Activated CD4-positive, alpha-beta memory T cell treated with anti-CD3 and anti-CD28 coated beads, Interleukin-2, amount 10 ng/mL, durations not matched to agents 7 days and 5 days (primary cell): ENCODE measurements at regions not wholly inside any gene's neighbourhood (a gene's known extent, or its start where the extent isn't known, plus 50 kb on each side); places are given as distances from the start of the nearest gene placed in this dataset.

Source experiments
- CTCF ChIA-PET: fragments of 350-600 bp; sonication (Branson Sonifier 250); formaldehyde crosslinking; loops from one replicate; lab custom pipeline; 2021; ENCODE audit warnings: antibody characterized with exemption, inconsistent platforms; lab: Charles Lee
- POLR2A ChIA-PET: fragments of 350-600 bp; sonication (Branson Sonifier 250); formaldehyde crosslinking; loops from one replicate; lab custom pipeline; 2021; ENCODE audit warnings: antibody characterized with exemption; lab: Charles Lee
- DNase-seq: peaks from one replicate; pipeline ENCODE4 v3.0.0-alpha.2; 2020
- H3K27ac Mint-ChIP-seq: one replicate; pipeline ENCODE4 v1.8.0; 2021; ENCODE audit warnings: mild to moderate bottlenecking, mixed read lengths
- H3K27me3 Mint-ChIP-seq: one replicate; pipeline ENCODE4 v1.8.0; 2021; ENCODE audit warnings: mixed read lengths
- H3K36me3 Mint-ChIP-seq: one replicate; pipeline ENCODE4 v1.8.0; 2021; ENCODE audit warnings: low read depth, mixed read lengths
- H3K4me1 Mint-ChIP-seq: one replicate; pipeline ENCODE4 v1.8.0; 2021; ENCODE audit warnings: mixed read lengths
- H3K4me3 Mint-ChIP-seq: one replicate; pipeline ENCODE4 v1.8.0; 2021; ENCODE audit warnings: mild to moderate bottlenecking, mixed read lengths
- H3K9me3 Mint-ChIP-seq: one replicate; pipeline ENCODE4 v1.8.0; 2021; ENCODE audit warnings: mixed read lengths

DNA sequence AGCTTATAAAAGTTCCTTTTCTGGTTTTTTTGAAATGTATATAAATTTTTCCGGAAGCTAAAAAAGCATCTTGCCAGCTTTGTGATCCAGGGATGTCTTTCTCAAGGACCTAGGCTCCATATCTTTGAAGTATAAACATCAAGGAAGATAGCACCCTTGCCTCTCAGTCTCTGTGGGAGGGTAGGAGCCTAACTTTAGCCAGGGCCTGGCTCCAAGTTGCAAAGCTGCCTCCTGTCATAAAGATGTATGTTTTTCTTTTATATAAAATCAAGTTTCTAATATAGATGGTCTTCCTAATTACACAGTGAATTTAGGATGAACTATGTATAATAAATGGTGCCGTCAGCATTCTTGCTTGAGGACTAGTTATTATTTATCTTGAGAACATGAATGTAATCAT lies 612.6 kb upstream of the USP15 start:
- ChIA-PET POLR2A (no interaction called here), CTCF (no interaction called here)
- H3K9me3 Mint-ChIP-seq, result peaks cover 4% of the 10 kb centered on the region
- no peaks in the 10 kb centered on the region for H3K27me3 Mint-ChIP-seq
- no peak overlapping the region for H3K27ac Mint-ChIP-seq
- H3K36me3 Mint-ChIP-seq, result no peaks in the 10 kb centered on the region
- DNase-seq, result no peak
- H3K4me3 Mint-ChIP-seq, result no peak overlapping the region
- no peaks in the 10 kb centered on the region for H3K4me1 Mint-ChIP-seq

DNA sequence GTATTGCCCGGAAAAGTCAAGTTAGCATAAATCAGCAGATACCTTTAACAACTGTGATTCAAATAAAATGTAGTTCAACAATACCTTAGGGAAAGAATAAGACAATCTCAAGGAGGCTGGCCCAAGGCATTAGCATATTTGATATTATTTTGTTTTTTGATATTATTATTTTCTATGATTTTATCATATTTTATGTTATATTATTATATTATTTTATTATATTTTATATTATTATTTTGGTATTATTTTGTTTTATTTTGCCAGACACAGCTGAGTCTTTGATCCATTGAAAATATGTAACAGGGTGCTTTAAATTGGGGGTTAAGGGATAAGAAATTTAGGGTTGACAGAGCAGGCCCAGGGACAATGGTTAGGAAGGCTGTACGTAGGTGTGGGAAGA lies 607.9 kb upstream of the USP15 start:
- Mint-ChIP-seq H3K4me3 (no peak overlapping the region), H3K9me3 (peaks cover 4% of the 10 kb centered on the region), H3K27ac (no peak overlapping the region), H3K36me3 (no peaks in the 10 kb centered on the region), H3K27me3 (no peaks in the 10 kb centered on the region), H3K4me1 (no peaks in the 10 kb centered on the region)
- ChIA-PET POLR2A (no interaction called here), CTCF (no interaction called here)
- DNase-seq, result no peak

DNA sequence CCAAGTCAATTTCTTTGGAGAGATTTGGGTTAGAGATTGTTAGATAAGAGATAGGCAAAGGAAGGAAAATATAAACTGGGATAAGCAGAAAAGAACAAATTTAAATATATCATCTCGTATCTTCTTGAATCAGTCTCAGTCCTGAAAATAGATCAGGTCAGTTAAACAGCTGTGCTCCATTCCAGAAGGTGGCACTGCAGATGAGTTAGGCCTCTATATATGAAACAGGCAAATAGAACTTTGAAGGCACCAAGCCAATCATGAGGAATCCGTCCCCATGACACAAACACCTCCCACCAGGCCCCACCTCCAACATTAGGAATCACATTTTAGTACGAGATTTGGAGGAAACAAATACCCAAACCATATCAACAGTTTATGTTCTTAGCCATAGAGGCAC lies 605.5 kb upstream of the USP15 start:
- DNase-seq, result no peak
- Mint-ChIP-seq H3K27me3 (no peaks in the 10 kb centered on the region), H3K9me3 (peaks cover 2% of the 10 kb centered on the region), H3K27ac (no peak overlapping the region), H3K4me1 (no peaks in the 10 kb centered on the region), H3K4me3 (no peak overlapping the region), H3K36me3 (no peaks in the 10 kb centered on the region)
- ChIA-PET CTCF (no interaction called here), POLR2A (no interaction called here)

DNA sequence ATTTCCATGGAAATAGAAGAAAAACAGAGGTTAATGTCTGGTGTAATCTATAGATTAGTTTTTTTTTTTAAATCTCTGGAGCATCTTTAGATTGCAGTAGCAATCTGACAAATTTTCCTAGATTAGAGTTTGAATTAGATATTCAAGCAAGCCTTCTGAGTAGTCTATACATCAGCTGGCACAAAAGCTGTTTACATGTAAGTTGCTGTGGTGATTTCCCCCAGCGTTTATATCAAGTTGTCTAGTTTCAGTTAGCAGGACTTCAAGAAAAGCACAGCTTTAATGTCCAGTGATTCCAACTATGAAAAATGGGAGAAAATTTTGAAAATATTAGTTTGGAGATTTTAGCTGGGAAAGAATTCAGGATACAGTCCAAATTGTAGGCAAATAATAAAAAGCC lies 605.0 kb upstream of the USP15 start:
- Mint-ChIP-seq H3K4me1 (no peaks in the 10 kb centered on the region), H3K4me3 (no peak overlapping the region), H3K9me3 (peaks cover 2% of the 10 kb centered on the region), H3K27me3 (no peaks in the 10 kb centered on the region), H3K27ac (no peak overlapping the region), H3K36me3 (no peaks in the 10 kb centered on the region)
- ChIA-PET CTCF (no interaction called here), POLR2A (no interaction called here)
- DNase-seq, result no peak

DNA sequence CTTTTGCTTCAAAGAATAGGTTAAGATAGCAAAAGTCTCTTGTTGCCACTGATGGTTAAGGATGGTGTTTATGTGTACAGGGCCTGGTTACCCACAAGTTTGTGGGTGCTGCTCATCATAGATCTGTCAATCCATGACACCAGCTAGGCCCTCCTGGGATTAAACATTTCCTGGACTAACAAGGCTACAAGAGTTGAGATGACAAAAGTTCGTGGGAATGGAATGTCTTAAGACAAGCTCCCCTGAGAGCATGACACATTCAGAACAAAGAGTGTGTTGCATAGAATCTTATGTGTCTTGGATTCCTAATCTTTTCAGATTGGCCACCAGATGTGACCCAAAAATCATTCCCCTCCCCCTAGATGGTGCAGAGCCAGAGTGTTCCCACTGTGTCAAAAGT lies 592.5 kb upstream of the USP15 start:
- no peaks in the 10 kb centered on the region for H3K36me3 Mint-ChIP-seq
- H3K9me3 Mint-ChIP-seq, result peaks cover 15% of the 10 kb centered on the region
- ChIA-PET POLR2A (no interaction called here), CTCF (no interaction called here)
- H3K27me3 Mint-ChIP-seq, result no peaks in the 10 kb centered on the region
- no peak for DNase-seq
- H3K4me1 Mint-ChIP-seq, result no peaks in the 10 kb centered on the region
- no peak overlapping the region for H3K27ac Mint-ChIP-seq
- H3K4me3 Mint-ChIP-seq, result no peak overlapping the region

DNA sequence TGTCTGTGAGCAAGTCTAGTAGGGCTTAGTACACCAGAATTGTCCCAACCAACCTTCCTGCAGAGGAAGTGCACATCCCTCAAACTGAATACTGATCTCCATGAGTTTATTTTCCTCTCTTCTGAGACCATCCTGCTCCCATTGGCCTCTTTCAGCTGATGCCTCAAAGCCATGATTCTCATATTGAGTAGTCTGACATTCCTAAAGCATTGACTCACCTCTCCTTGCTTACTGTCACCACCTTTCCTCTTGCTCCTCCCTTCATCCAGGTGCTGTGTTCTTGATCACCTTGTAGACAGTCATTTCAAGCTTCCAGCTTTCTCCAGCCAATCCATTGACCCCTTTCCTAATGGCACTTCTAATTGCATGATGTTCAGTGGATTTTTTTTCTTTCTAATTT lies 583.7 kb upstream of the USP15 start:
- no peak overlapping the region for H3K4me3 Mint-ChIP-seq
- no peak for DNase-seq
- no peak overlapping the region for H3K27ac Mint-ChIP-seq
- no peaks in the 10 kb centered on the region for H3K4me1 Mint-ChIP-seq
- H3K27me3 Mint-ChIP-seq, result no peaks in the 10 kb centered on the region
- peaks cover 13% of the 10 kb centered on the region for H3K9me3 Mint-ChIP-seq
- POLR2A ChIA-PET, result no interaction called here
- no peaks in the 10 kb centered on the region for H3K36me3 Mint-ChIP-seq
- CTCF ChIA-PET, result no interaction called here

DNA sequence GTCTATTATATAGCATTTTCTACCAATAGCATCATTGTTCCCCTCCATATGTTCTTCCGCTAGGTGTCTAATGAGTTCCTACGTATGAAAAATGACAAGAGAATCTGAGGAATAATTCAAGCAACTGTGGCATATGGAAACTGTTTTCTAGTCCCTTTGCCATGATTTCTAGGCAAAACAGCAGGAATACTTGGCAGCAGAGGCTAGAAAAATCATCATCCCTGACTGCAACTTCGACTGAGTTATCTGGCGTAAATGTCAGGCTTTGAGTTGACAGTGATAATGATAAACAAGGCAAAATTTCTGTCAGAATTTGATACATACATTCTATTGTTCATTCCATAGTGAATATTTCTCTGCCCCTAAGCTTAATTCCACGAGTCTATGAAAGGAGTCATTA lies 572.8 kb upstream of the USP15 start:
- POLR2A ChIA-PET, result no interaction called here
- Mint-ChIP-seq H3K27me3 (no peaks in the 10 kb centered on the region), H3K36me3 (no peaks in the 10 kb centered on the region), H3K27ac (no peak overlapping the region), H3K4me1 (no peaks in the 10 kb centered on the region), H3K9me3 (peaks cover 2% of the 10 kb centered on the region), H3K4me3 (no peak overlapping the region)
- no peak for DNase-seq
- CTCF ChIA-PET, result no interaction called here

DNA sequence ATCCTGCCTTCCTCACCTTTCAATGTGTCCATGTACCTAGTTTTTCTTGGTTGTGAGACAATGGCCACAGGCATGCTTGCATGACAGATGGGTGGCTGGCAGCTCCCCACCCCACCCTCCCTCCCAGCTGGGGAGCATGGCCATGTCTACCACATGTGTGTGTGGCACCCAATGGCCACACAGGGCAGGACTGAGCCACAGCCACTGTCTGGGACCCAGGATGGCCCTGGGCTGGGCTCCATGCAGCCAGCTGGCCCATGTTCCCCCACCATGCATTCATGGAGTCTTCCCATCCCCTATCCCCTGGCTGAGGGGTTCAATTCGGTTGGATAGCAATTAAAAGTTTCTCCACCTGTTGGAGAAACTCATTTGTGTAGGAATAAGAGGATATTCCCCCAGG lies 566.0 kb upstream of the USP15 start:
- Mint-ChIP-seq H3K4me3 (no peak overlapping the region), H3K27ac (no peak overlapping the region), H3K4me1 (no peaks in the 10 kb centered on the region), H3K27me3 (no peaks in the 10 kb centered on the region), H3K36me3 (no peaks in the 10 kb centered on the region), H3K9me3 (peaks cover 12% of the 10 kb centered on the region)
- POLR2A ChIA-PET, result no interaction called here
- CTCF ChIA-PET, result no interaction called here
- no peak for DNase-seq

DNA sequence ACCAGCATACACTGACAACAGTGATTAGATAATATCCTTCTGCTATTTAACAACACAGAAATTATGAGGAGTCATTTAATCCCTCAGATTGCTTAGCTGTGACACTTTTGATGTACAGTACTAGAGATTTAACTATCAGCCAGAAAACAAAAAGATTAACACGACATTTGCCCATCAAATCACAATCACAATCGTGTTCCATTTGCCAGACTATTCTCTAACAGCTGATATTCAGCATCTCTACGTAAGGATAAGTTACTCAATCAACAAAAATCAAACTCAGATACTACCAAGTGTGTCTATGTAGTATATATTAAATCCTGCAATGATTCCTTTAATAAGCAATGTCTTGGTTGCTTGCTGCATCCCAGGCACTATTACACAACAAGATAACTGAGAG lies 558.7 kb upstream of the USP15 start:
- Mint-ChIP-seq H3K4me1 (no peaks in the 10 kb centered on the region), H3K9me3 (peaks cover 9% of the 10 kb centered on the region), H3K27ac (no peak overlapping the region), H3K36me3 (no peaks in the 10 kb centered on the region), H3K4me3 (no peak overlapping the region), H3K27me3 (no peaks in the 10 kb centered on the region)
- POLR2A ChIA-PET, result no interaction called here
- no peak for DNase-seq
- CTCF ChIA-PET, result no interaction called here

DNA sequence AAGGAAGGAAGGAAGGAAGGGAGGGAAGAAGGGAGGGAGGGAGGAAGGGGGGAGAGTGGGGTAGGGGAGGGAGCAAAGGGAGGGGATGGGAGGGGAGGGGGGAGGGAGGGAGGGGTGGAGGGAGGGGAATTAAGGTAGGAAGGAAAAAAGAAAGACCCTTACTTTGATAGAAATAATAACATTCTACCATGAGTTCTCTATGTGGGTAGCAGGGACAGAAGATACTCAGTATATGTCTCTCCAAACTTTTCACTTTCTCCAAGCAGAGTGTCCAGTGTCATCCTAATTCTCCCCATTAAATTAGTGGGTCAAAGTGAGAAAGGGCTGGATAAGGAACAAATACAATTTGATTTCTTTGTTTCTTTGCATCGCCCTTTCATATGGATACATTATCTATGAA lies 553.4 kb upstream of the USP15 start:
- ChIA-PET CTCF (no interaction called here), POLR2A (no interaction called here)
- Mint-ChIP-seq H3K4me1 (no peaks in the 10 kb centered on the region), H3K36me3 (no peaks in the 10 kb centered on the region), H3K4me3 (no peak overlapping the region), H3K9me3 (peaks cover 3% of the 10 kb centered on the region), H3K27me3 (no peaks in the 10 kb centered on the region), H3K27ac (no peak overlapping the region)
- no peak for DNase-seq

DNA sequence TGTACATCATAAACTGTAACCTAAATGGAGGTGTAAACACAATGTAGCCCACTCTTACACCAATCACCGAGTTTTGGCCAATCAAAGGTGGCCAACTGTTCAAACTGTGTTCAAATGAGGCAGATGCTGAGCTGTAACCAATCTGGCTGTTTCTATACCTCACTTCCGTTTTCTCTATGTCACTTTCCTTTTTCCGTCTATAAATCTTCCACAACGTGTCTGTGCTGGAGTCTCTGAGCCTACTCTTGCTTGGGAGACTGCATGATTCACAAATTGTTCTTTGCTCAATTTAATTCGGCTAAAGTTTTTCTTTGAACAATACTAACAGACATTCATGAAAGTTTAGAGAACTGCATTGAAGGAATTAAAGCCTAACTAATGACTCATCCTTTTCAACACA lies 547.1 kb upstream of the USP15 start:
- ChIA-PET CTCF (no interaction called here), POLR2A (no interaction called here)
- peaks cover 2% of the 10 kb centered on the region for H3K9me3 Mint-ChIP-seq
- no peaks in the 10 kb centered on the region for H3K27me3 Mint-ChIP-seq
- H3K4me3 Mint-ChIP-seq, result no peak overlapping the region
- H3K4me1 Mint-ChIP-seq, result no peaks in the 10 kb centered on the region
- no peak for DNase-seq
- no peak overlapping the region for H3K27ac Mint-ChIP-seq
- H3K36me3 Mint-ChIP-seq, result no peaks in the 10 kb centered on the region

DNA sequence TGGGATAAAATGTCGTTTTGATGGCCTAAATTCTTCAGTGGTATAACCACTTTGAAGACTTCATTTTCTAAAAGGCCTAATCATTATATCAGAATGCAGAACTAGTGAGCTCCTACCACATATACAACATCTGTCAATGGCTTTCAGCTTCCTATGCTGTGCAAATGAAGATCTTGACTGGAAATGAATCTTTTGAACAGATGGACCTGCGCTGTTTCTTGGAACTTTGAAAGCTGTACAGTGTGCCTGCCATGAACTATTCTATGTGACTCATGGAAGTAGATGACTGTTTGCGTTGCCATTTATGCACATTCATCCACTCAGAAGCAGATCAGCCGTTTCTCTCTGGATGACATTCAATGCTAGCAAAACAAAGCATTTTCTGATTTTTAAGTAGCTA lies 542.2 kb upstream of the USP15 start:
- CTCF ChIA-PET, result no interaction called here
- H3K4me3 Mint-ChIP-seq, result no peak overlapping the region

DNA sequence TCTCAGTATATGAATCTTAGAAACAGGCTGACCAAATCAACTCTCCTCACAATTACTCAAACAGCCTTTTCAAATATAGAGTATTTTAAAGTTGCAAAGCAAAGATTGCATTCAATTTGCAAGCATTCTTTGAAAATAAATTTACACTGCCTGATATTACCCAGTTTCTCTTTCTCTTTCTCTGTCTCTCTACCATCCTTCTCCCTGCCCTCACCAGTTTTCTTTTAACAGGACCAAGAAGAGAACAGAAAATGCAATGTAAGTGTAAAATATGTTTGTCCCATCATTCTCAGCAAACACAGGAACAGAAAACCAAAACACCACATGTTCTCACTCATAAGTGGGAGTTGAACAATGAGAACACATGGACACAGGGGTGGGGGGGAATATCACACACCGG lies 520.3 kb upstream of the USP15 start:
- POLR2A ChIA-PET, result no interaction called here
- Mint-ChIP-seq H3K4me3 (no peak overlapping the region), H3K9me3 (peaks cover 2% of the 10 kb centered on the region)

More for the DNA sequence above, 542.2 kb upstream of the USP15 start:
- Mint-ChIP-seq H3K4me1 (no peaks in the 10 kb centered on the region), H3K27ac (no peak overlapping the region), H3K27me3 (no peaks in the 10 kb centered on the region), H3K36me3 (no peaks in the 10 kb centered on the region), H3K9me3 (peaks cover 5% of the 10 kb centered on the region)
- DNase-seq, result no peak
- POLR2A ChIA-PET, result no interaction called here

DNA sequence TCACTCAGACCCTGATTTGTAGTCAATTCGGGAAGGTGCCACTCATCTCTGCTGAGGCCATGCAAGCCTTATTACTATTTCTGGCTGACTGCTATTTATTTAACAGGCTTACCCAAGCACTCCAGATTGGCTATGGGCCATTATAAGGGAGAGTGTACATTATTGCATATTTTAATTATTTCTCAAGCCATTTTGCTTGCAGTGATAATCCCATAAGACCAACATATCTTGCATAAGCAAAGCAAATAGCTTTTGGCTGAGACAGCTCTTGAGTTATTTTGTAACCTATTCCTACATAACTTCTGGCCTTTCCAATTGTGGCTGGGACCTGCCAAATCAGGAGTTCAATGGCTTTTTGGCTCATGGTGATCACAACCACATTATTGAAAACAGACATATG lies 509.6 kb upstream of the USP15 start:
- CTCF ChIA-PET, result no interaction called here
- DNase-seq, result no peak
- Mint-ChIP-seq H3K4me1 (no peaks in the 10 kb centered on the region), H3K4me3 (no peak overlapping the region), H3K36me3 (no peaks in the 10 kb centered on the region), H3K27ac (no peak overlapping the region), H3K9me3 (peaks cover 1% of the 10 kb centered on the region), H3K27me3 (no peaks in the 10 kb centered on the region)
- POLR2A ChIA-PET, result no interaction called here

More for the DNA sequence above, 520.3 kb upstream of the USP15 start:
- no peak overlapping the region for H3K27ac Mint-ChIP-seq
- DNase-seq, result no peak
- no peaks in the 10 kb centered on the region for H3K36me3 Mint-ChIP-seq
- no peaks in the 10 kb centered on the region for H3K4me1 Mint-ChIP-seq
- CTCF ChIA-PET, result no interaction called here
- H3K27me3 Mint-ChIP-seq, result no peaks in the 10 kb centered on the region

DNA sequence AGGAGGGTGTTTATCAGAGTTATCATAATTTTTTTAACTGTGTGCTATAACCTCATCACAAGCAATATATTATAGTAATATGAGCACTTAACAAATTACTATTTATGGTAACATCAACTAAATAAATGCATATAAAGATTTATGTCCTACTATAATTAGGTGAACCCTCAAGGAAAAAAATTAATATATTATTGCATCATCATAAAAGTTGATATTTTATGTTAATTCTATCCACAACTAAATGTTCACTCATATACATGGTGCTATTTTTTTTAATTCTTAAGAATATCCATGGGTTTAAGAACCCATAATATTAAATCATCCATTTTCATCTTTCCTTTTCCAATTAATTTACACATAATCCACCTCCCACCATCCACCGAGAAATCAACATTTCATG lies 506.0 kb upstream of the USP15 start:
- ChIA-PET CTCF (no interaction called here), POLR2A (no interaction called here)
- no peak overlapping the region for H3K4me3 Mint-ChIP-seq
- no peak for DNase-seq
- H3K27ac Mint-ChIP-seq, result no peak overlapping the region
- H3K27me3 Mint-ChIP-seq, result no peaks in the 10 kb centered on the region
- H3K36me3 Mint-ChIP-seq, result no peaks in the 10 kb centered on the region
- H3K9me3 Mint-ChIP-seq, result no peaks in the 10 kb centered on the region
- no peaks in the 10 kb centered on the region for H3K4me1 Mint-ChIP-seq
